IPS-NIHi11 (cell line): ENCODE measurements at regions not wholly inside any gene's neighbourhood (a gene's known extent, or its start where the extent isn't known, plus 50 kb on each side); places are given as distances from the start of the nearest gene placed in this dataset.

Experiments
- DNase-seq: peaks from one replicate; pipeline ENCODE4 v3.0.0; 2012; ENCODE audit warnings: mixed read lengths, low spot score

- DNase-seq: peak; percentile 48
Measured at GRCh38 chr12:83823386-83824045, 1089.1 kb downstream of the SLC6A15 start.

GRCh38 chr12:83821967-83822366 is 1090.6 kb downstream of the SLC6A15 start:
- DNase-seq: no peak

- DNase-seq: no peak
Measured at GRCh38 chr12:83818881-83819280, 1093.7 kb downstream of the SLC6A15 start.

- no peak for DNase-seq
Measured at GRCh38 chr12:83817730-83818129, 1094.9 kb downstream of the SLC6A15 start.

- no peak for DNase-seq
Measured at GRCh38 chr12:83808591-83808990, 1104.0 kb downstream of the SLC6A15 start.

- DNase-seq: no peak
Measured at GRCh38 chr12:83807871-83808270, 1104.7 kb downstream of the SLC6A15 start.

GRCh38 chr12:83805873-83806272 is 1106.7 kb downstream of the SLC6A15 start:
- DNase-seq: no peak

GRCh38 chr12:83805156-83805772 is 1107.3 kb downstream of the SLC6A15 start:
- no peak for DNase-seq

- DNase-seq: no peak
Measured at GRCh38 chr12:83801972-83802371, 1110.6 kb downstream of the SLC6A15 start.

GRCh38 chr12:83800022-83800421 is 1112.6 kb downstream of the SLC6A15 start:
- DNase-seq: no peak

- DNase-seq: no peak
Measured at GRCh38 chr12:83796531-83796930, 1109.8 kb downstream of the TMTC2 start.

- DNase-seq: no peak
Measured at GRCh38 chr12:83793616-83794015, 1106.9 kb downstream of the TMTC2 start.

- no peak for DNase-seq
Measured at GRCh38 chr12:83784298-83784890, 1097.7 kb downstream of the TMTC2 start.

GRCh38 chr12:83779526-83779925 is 1092.8 kb downstream of the TMTC2 start:
- no peak for DNase-seq

- DNase-seq: no peak
Measured at GRCh38 chr12:83769151-83769550, 1082.4 kb downstream of the TMTC2 start.

GRCh38 chr12:83767723-83768122 is 1081.0 kb downstream of the TMTC2 start:
- no peak for DNase-seq

- DNase-seq: no peak
Measured at GRCh38 chr12:83763425-83763824, 1076.7 kb downstream of the TMTC2 start.

- DNase-seq: no peak
Measured at GRCh38 chr12:83759906-83760305, 1073.2 kb downstream of the TMTC2 start.

GRCh38 chr12:83758888-83759631 is 1072.4 kb downstream of the TMTC2 start:
- DNase-seq: no peak

GRCh38 chr12:83753904-83754303 is 1067.2 kb downstream of the TMTC2 start:
- no peak for DNase-seq

- DNase-seq: no peak
Measured at GRCh38 chr12:83753205-83753604, 1066.5 kb downstream of the TMTC2 start.

GRCh38 chr12:83739607-83740006 is 1052.9 kb downstream of the TMTC2 start:
- no peak for DNase-seq

- no peak for DNase-seq
Measured at GRCh38 chr12:83710851-83711250, 1024.1 kb downstream of the TMTC2 start.
